ENCODE measurements at regions not wholly inside any gene's neighbourhood (a gene's known extent, or its start where the extent isn't known, plus 50 kb on each side); places are given as distances from the start of the nearest gene placed in this dataset.

DNA sequence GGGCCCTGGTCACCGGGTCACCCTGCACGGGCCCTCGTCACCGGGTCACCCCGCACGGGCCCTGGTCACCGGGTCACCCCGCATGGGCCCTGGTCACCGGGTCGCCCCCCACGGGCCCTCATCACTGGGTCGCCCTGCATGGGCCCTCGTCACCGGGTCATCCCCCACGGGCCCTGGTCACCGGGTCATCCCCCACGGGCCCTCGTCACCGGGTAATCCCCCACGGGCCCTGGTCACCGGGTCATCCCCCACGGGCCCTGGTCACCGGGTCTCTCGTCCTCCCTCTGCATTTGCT, 77.6 kb downstream of the RIPK4 start:
- H3K9ac ChIP-seq = no peak overlapping the region
- H3K27ac ChIP-seq = no peak overlapping the region
- no peak for TF ChIP-seq EZH2phosphoT487 (IDR thresholded peaks at IDR 0.05)
- TF ChIP-seq EZH2 (IDR thresholded peaks at IDR 0.05) = no peak
- TF ChIP-seq, protein P1, sequence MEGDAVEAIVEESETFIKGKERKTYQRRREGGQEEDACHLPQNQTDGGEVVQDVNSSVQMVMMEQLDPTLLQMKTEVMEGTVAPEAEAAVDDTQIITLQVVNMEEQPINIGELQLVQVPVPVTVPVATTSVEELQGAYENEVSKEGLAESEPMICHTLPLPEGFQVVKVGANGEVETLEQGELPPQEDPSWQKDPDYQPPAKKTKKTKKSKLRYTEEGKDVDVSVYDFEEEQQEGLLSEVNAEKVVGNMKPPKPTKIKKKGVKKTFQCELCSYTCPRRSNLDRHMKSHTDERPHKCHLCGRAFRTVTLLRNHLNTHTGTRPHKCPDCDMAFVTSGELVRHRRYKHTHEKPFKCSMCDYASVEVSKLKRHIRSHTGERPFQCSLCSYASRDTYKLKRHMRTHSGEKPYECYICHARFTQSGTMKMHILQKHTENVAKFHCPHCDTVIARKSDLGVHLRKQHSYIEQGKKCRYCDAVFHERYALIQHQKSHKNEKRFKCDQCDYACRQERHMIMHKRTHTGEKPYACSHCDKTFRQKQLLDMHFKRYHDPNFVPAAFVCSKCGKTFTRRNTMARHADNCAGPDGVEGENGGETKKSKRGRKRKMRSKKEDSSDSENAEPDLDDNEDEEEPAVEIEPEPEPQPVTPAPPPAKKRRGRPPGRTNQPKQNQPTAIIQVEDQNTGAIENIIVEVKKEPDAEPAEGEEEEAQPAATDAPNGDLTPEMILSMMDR (IDR thresholded peaks at IDR 0.05) = no peak
- no peaks in the 10 kb centered on the region for H3K36me3 ChIP-seq
- no peaks in the 10 kb centered on the region for H3K9me3 ChIP-seq (ENCODE audit: low read depth)
- no peak overlapping the region for H2AFZ ChIP-seq (replicated peaks)
- H3K27me3 ChIP-seq = no peaks in the 10 kb centered on the region
- no peaks in the 10 kb centered on the region for H3K4me1 ChIP-seq
- no peaks in the 10 kb centered on the region for H3K36me3 Mint-ChIP-seq
- H3K4me2 ChIP-seq = no peak overlapping the region
- H3K79me2 ChIP-seq (ENCODE audit: low read depth) = no peaks in the 10 kb centered on the region
- H3K27me3 Mint-ChIP-seq (ENCODE audit: insufficient read depth, low read depth) = peaks cover 18% of the 10 kb centered on the region
- no peaks in the 10 kb centered on the region for H3F3A ChIP-seq (ENCODE audit: low read depth)
- H3K27ac Mint-ChIP-seq = no peak overlapping the region
- no peak overlapping the region for H3K4me3 ChIP-seq
- no peak overlapping the region for H3K4me3 Mint-ChIP-seq
- H4K20me1 ChIP-seq (ENCODE audit: low read depth) = no peaks in the 10 kb centered on the region
- peaks cover 20% of the 10 kb centered on the region for H3K4me1 Mint-ChIP-seq
- DNase-seq (ENCODE audit: low spot score) = no peak
- H3K9me3 Mint-ChIP-seq = peaks cover 10% of the 10 kb centered on the region

DNA sequence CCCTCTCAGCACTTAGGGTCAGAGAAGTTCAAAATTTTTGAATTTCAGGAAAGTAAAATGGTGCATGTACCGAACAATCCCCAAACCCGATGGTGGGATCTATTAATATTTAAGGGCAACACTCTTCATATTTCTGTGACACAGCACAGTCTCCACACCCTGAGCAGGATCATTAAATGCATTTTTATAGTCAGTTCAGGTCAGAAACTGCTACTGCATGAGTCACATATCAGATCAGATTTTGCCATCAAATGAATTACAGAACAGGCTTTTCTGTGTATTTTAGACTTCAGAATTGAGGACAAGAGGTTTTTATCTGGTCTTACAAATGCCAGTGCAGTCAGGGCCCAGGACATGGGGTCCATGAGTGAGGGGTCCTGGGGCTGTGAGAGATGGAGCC, 79.2 kb downstream of the RIPK4 start:
- Mint-ChIP-seq H3K4me1 (peaks cover 28% of the 10 kb centered on the region), H3K27ac (no peak overlapping the region), H3K27me3 (ENCODE audit: insufficient read depth, low read depth) (peaks cover 14% of the 10 kb centered on the region), H3K36me3 (no peaks in the 10 kb centered on the region), H3K9me3 (peaks cover 7% of the 10 kb centered on the region), H3K4me3 (no peak overlapping the region)
- Histone ChIP-seq H3K9me3 (ENCODE audit: low read depth) (no peaks in the 10 kb centered on the region), H3K27ac (no peak overlapping the region), H3F3A (ENCODE audit: low read depth) (no peaks in the 10 kb centered on the region), H2AFZ (replicated peaks) (no peak overlapping the region), H3K9ac (no peak overlapping the region), H3K79me2 (ENCODE audit: low read depth) (no peaks in the 10 kb centered on the region), H3K4me2 (no peak overlapping the region), H3K4me3 (no peak overlapping the region), H3K27me3 (no peaks in the 10 kb centered on the region), H3K36me3 (no peaks in the 10 kb centered on the region), H4K20me1 (ENCODE audit: low read depth) (no peaks in the 10 kb centered on the region), H3K4me1 (no peaks in the 10 kb centered on the region)
- TF ChIP-seq EZH2phosphoT487 (IDR thresholded peaks at IDR 0.05) = no peak
- TF ChIP-seq, protein P1 (IDR thresholded peaks at IDR 0.05) = no peak
- no peak for TF ChIP-seq EZH2 (IDR thresholded peaks at IDR 0.05)
- DNase-seq (ENCODE audit: low spot score) = no peak

DNA sequence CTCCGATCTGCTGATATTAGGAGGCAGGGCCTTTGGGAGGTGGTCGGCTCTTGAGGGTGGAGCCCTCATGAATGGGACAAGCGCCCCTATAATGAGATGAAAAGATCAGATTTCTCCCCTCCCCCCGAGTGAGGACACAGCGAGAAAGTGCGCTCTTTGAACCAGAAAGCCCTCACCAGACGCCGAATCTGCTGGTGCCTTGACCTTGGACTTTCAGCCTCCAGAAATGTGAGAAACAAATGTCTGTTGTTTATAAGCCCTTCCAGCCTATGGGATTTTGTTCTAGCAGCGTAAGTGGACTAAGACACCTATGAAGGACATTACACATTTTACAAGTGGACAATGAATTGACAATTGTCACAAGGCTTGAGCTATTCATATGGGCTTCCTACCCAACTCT, 80.2 kb downstream of the RIPK4 start:
- Mint-ChIP-seq H3K27me3 (ENCODE audit: insufficient read depth, low read depth) (peaks cover 11% of the 10 kb centered on the region), H3K27ac (no peak overlapping the region)

More for the DNA sequence above, 80.2 kb downstream of the RIPK4 start:
- Histone ChIP-seq H3F3A (ENCODE audit: low read depth) (no peaks in the 10 kb centered on the region), H3K4me1 (no peaks in the 10 kb centered on the region), H4K20me1 (ENCODE audit: low read depth) (no peaks in the 10 kb centered on the region), H3K79me2 (ENCODE audit: low read depth) (no peaks in the 10 kb centered on the region), H3K9ac (no peak overlapping the region), H3K27me3 (no peaks in the 10 kb centered on the region), H3K4me3 (no peak overlapping the region), H3K9me3 (ENCODE audit: low read depth) (no peaks in the 10 kb centered on the region), H2AFZ (replicated peaks) (no peak overlapping the region), H3K4me2 (no peak overlapping the region), H3K36me3 (no peaks in the 10 kb centered on the region), H3K27ac (no peak overlapping the region)
- no peak overlapping the region for H3K4me3 Mint-ChIP-seq
- H3K4me1 Mint-ChIP-seq = peaks cover 28% of the 10 kb centered on the region
- TF ChIP-seq, protein P1 (IDR thresholded peaks at IDR 0.05) = no peak
- TF ChIP-seq EZH2phosphoT487 (IDR thresholded peaks at IDR 0.05) = no peak
- TF ChIP-seq EZH2 (IDR thresholded peaks at IDR 0.05) = no peak
- peaks cover 7% of the 10 kb centered on the region for H3K9me3 Mint-ChIP-seq
- DNase-seq (ENCODE audit: low spot score) = no peak
- H3K36me3 Mint-ChIP-seq = no peaks in the 10 kb centered on the region

Data from neural progenitor cell (in vitro differentiated cells).